AG04450 (cell line): ENCODE measurements at regions not wholly inside any gene's neighbourhood (a gene's known extent, or its start where the extent isn't known, plus 50 kb on each side); places are given as distances from the start of the nearest gene placed in this dataset.

Experiments
- CTCF ChIA-PET: fragments of 300-600, 350-600 bp; formaldehyde crosslinking; extraction: SDS; loops from one replicate; lab custom pipeline; 2022; ENCODE audit warnings: antibody characterized with exemption, inconsistent platforms; lab: Charles Lee
- POLR2A ChIA-PET: fragments of 350-600 bp; formaldehyde crosslinking; extraction: SDS; loops from one replicate; lab custom pipeline; 2021; ENCODE audit warnings: antibody characterized with exemption, inconsistent platforms; lab: Yijun Ruan, JAX
- DNase-seq: peaks from one replicate; pipeline ENCODE4 v3.0.0-alpha.2; 2011; ENCODE audit warnings: low read depth, low spot score
- H3K27ac ChIP-seq: one replicate; pipeline ENCODE4 v1.5.1; 2012; ENCODE audit warnings: low read depth, low read length, control low read depth
- H3K27me3 ChIP-seq: one replicate; pipeline ENCODE4 v1.6.0; 2012; ENCODE audit warnings: low read length; ENCODE audit not compliant: control insufficient read depth, insufficient read depth
- H3K4me3 ChIP-seq: 2 replicates; pipeline ENCODE4 v1.5.1; 2011; ENCODE audit warnings: mild to moderate bottlenecking, low read depth, low read length, control low read depth
- H3K9me3 ChIP-seq: 2 replicates; pipeline ENCODE4 v1.5.1; 2012; ENCODE audit warnings: low read length; ENCODE audit not compliant: control insufficient read depth, insufficient read depth
- CTCF ChIP-seq: IDR thresholded peaks from 2 replicates; pipeline ENCODE4 v1.5.1; 2011; ENCODE audit warnings: low read depth, low read length, control low read depth, inconsistent platforms

- no peak for TF ChIP-seq CTCF
These were observed 620.7 kb upstream of the ALCAM start for GRCh38 chr3:104746056-104746455.

GRCh38 chr3:104750581-104750980 is 616.1 kb upstream of the ALCAM start:
- CTCF ChIA-PET = no interaction called here
- no peak for DNase-seq

More at GRCh38 chr3:104746056-104746455, 620.7 kb upstream of the ALCAM start:
- DNase-seq = no peak
- H3K9me3 ChIP-seq = no peaks in the 10 kb centered on the region
- CTCF ChIA-PET = no interaction called here
- no peaks in the 10 kb centered on the region for H3K27me3 ChIP-seq
- no peak overlapping the region for H3K27ac ChIP-seq
- no peak overlapping the region for H3K4me3 ChIP-seq
- POLR2A ChIA-PET = no interaction called here

GRCh38 chr3:104755791-104756190 is 610.9 kb upstream of the ALCAM start:
- no peak for DNase-seq
- Histone ChIP-seq H3K27ac (no peak overlapping the region), H3K9me3 (no peaks in the 10 kb centered on the region), H3K27me3 (no peaks in the 10 kb centered on the region), H3K4me3 (no peak overlapping the region)
- CTCF ChIA-PET = no interaction called here
- POLR2A ChIA-PET = no interaction called here
- TF ChIP-seq CTCF = no peak

More at GRCh38 chr3:104750581-104750980, 616.1 kb upstream of the ALCAM start:
- no peaks in the 10 kb centered on the region for H3K9me3 ChIP-seq
- no peak for TF ChIP-seq CTCF
- H3K27ac ChIP-seq = no peak overlapping the region
- H3K27me3 ChIP-seq = no peaks in the 10 kb centered on the region
- no peak overlapping the region for H3K4me3 ChIP-seq
- POLR2A ChIA-PET = interaction anchor here (0.7 kb wide), 1 partner anchor 46 kb away, joined by 3 read pairs; no protein-coding TSS in a partner anchor

GRCh38 chr3:104763007-104763406 is 603.7 kb upstream of the ALCAM start:
- CTCF ChIA-PET = no interaction called here
- H3K27me3 ChIP-seq = no peaks in the 10 kb centered on the region
- H3K9me3 ChIP-seq = no peaks in the 10 kb centered on the region
- POLR2A ChIA-PET = interaction anchor here (0.7 kb wide), 1 partner anchor 144 kb away, joined by 3 read pairs; no protein-coding TSS in a partner anchor
- H3K27ac ChIP-seq = peak overlapping the region; percentile 25
- no peak for TF ChIP-seq CTCF
- no peak for DNase-seq
- H3K4me3 ChIP-seq = no peak overlapping the region

DNA sequence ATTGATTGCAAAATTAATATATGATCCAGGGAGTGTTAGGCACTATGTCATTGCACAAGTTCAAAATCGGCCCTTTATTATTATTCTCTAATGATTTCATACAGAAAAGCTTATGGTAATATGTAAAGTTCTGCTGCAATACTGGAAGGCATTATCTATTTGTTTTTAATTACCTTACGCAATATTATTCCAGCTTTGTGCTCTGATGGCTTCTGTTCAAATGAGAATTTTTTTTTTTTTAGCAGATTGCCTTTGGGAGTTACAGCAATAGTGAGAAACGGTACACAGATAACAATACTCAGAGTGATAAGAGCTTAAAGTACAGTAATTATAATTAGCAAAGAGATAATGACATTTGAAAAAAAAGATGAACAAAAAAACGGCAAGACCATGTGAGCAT is 602.2 kb upstream of the ALCAM start:
- TF ChIP-seq CTCF = no peak
- Histone ChIP-seq H3K9me3 (no peaks in the 10 kb centered on the region), H3K4me3 (no peak overlapping the region), H3K27me3 (no peaks in the 10 kb centered on the region), H3K27ac (no peak overlapping the region)
- CTCF ChIA-PET = interaction anchor here (1.3 kb wide), 1 partner anchor 601 kb away, joined by 3 read pairs; no protein-coding TSS in a partner anchor
- DNase-seq = no peak
- POLR2A ChIA-PET = interaction anchor here (0.7 to 0.9 kb wide), 2 partner anchors 511 to 604 kb away, joined by 3 read pairs; no protein-coding TSS in a partner anchor
